ENCODE measurements at regions not wholly inside any gene's neighbourhood (a gene's known extent, or its start where the extent isn't known, plus 50 kb on each side); places are given as distances from the start of the nearest gene placed in this dataset.

DNA sequence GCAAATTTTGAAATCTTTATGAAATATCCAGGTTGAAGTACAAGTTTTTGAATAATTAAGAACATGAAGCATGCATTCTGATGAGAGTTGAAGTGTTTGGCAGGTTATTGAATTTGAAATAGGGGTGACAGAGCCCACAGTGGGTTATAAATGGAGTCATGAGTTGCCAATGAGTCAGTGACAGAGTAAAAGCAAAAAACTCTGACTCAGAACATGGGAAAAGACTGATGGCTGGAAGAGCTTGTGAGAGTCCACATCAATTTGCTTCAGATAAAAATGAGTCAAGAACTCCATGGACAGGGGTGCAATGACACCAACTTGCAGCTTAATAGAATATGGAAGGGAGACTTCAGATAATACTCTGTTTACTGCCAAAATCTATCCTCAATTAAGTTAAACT lies 105.3 kb downstream of the SLC6A15 start:
- H3F3A ChIP-seq (ENCODE audit: low read depth) = no peaks in the 10 kb centered on the region
- no peak overlapping the region for H3K27ac ChIP-seq
- no peak overlapping the region for H2AFZ ChIP-seq (replicated peaks)
- TF ChIP-seq EZH2phosphoT487 (IDR thresholded peaks at IDR 0.05) = no peak
- TF ChIP-seq EZH2 (IDR thresholded peaks at IDR 0.05) = no peak
- TF ChIP-seq, protein P1, sequence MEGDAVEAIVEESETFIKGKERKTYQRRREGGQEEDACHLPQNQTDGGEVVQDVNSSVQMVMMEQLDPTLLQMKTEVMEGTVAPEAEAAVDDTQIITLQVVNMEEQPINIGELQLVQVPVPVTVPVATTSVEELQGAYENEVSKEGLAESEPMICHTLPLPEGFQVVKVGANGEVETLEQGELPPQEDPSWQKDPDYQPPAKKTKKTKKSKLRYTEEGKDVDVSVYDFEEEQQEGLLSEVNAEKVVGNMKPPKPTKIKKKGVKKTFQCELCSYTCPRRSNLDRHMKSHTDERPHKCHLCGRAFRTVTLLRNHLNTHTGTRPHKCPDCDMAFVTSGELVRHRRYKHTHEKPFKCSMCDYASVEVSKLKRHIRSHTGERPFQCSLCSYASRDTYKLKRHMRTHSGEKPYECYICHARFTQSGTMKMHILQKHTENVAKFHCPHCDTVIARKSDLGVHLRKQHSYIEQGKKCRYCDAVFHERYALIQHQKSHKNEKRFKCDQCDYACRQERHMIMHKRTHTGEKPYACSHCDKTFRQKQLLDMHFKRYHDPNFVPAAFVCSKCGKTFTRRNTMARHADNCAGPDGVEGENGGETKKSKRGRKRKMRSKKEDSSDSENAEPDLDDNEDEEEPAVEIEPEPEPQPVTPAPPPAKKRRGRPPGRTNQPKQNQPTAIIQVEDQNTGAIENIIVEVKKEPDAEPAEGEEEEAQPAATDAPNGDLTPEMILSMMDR (IDR thresholded peaks at IDR 0.05) = no peak
- no peak overlapping the region for H3K4me2 ChIP-seq
- H3K9me3 Mint-ChIP-seq = no peaks in the 10 kb centered on the region
- peaks cover 10% of the 10 kb centered on the region for H3K4me1 ChIP-seq
- no peaks in the 10 kb centered on the region for H3K79me2 ChIP-seq (ENCODE audit: low read depth)
- H3K27me3 Mint-ChIP-seq (ENCODE audit: insufficient read depth, low read depth) = no peaks in the 10 kb centered on the region
- no peaks in the 10 kb centered on the region for H3K36me3 ChIP-seq
- H3K27me3 ChIP-seq = peaks cover 75% of the 10 kb centered on the region
- no peaks in the 10 kb centered on the region for H4K20me1 ChIP-seq (ENCODE audit: low read depth)
- no peaks in the 10 kb centered on the region for H3K36me3 Mint-ChIP-seq
- DNase-seq (ENCODE audit: low spot score) = no peak
- H3K9me3 ChIP-seq (ENCODE audit: low read depth) = no peaks in the 10 kb centered on the region
- no peak overlapping the region for H3K4me3 Mint-ChIP-seq
- H3K4me1 Mint-ChIP-seq = peaks cover 23% of the 10 kb centered on the region
- no peak overlapping the region for H3K9ac ChIP-seq
- no peak overlapping the region for H3K4me3 ChIP-seq
- H3K27ac Mint-ChIP-seq = no peak overlapping the region

DNA sequence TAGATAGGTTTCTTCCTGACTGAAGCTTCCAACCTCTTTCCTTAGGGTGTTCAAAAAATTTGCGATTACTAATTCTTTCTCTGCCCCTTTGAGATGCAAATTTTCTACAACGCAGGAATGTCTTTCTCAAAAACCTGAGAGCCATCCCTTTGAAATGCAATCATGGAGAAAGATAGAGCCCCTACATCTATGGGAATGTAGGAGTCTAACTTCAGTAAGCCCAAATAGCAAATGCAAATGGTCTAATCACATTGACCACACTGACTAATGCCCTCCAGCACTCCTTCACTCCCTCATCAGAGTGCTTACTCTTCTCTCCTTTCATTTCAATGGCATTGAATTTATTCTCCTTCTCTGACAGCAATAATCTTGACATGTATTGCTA lies 107.1 kb downstream of the SLC6A15 start:
- no peaks in the 10 kb centered on the region for H3K27me3 Mint-ChIP-seq (ENCODE audit: insufficient read depth, low read depth)
- peak; percentile 65 for DNase-seq (ENCODE audit: low spot score)
- peaks cover 74% of the 10 kb centered on the region for H3K27me3 ChIP-seq

DNA sequence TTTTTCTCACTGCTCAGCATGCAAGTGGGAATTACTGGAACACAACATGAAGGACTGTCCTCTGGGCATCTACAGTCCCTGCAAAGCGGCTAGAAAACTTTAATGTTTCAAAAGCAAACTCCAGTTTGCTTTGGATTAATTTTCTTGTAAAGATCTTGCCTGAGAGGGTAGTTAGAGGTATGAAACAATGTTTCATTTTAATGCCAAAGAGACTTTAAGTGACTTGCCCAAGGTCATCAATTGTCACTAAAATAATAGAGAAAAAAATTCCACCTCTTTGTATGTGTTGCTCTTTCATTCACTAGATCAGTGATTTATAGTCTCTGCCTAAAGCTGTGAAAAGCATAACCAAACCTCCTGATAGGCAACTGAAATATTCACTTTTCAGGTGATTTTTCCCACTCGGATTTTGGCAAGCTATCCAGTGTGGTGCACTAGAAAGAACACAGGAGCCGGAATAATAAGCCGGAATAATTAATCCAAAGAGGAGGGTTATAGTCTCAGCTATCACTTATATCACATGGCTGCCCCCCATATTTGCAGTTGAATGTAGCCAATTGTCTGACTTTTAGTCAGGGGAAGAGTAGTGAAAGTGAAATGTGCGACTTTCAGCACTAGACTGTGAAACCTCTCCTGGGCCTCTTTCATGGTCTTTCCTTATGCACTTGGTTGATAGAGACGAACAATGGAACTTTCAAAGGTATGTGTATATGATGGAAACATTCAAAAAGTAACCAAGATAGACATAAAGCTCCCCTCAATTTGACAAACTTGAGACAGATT lies 107.7 kb downstream of the SLC6A15 start:
- Mint-ChIP-seq H3K27me3 (ENCODE audit: insufficient read depth, low read depth) (no peaks in the 10 kb centered on the region), H3K9me3 (no peaks in the 10 kb centered on the region), H3K36me3 (no peaks in the 10 kb centered on the region), H3K4me3 (no peak overlapping the region), H3K4me1 (peaks cover 20% of the 10 kb centered on the region), H3K27ac (no peak overlapping the region)
- no peak overlapping the region for H3K4me3 ChIP-seq
- H3K9ac ChIP-seq = no peak overlapping the region
- no peak overlapping the region for H2AFZ ChIP-seq (replicated peaks)
- no peaks in the 10 kb centered on the region for H3F3A ChIP-seq (ENCODE audit: low read depth)
- DNase-seq (ENCODE audit: low spot score) = no peak
- H3K79me2 ChIP-seq (ENCODE audit: low read depth) = no peaks in the 10 kb centered on the region
- TF ChIP-seq EZH2phosphoT487 (IDR thresholded peaks at IDR 0.05) (no peak), EZH2 (IDR thresholded peaks at IDR 0.05) (no peak)
- TF ChIP-seq, protein P1 (IDR thresholded peaks at IDR 0.05) = no peak
- H4K20me1 ChIP-seq (ENCODE audit: low read depth) = no peaks in the 10 kb centered on the region
- peaks cover 70% of the 10 kb centered on the region for H3K27me3 ChIP-seq
- no peaks in the 10 kb centered on the region for H3K36me3 ChIP-seq
- no peak overlapping the region for H3K27ac ChIP-seq
- H3K4me2 ChIP-seq = peak overlapping the region; percentile 51
- no peaks in the 10 kb centered on the region for H3K9me3 ChIP-seq (ENCODE audit: low read depth)
- peaks cover 10% of the 10 kb centered on the region for H3K4me1 ChIP-seq

More for the DNA sequence above, 107.1 kb downstream of the SLC6A15 start:
- no peak for TF ChIP-seq EZH2phosphoT487 (IDR thresholded peaks at IDR 0.05)
- no peak for TF ChIP-seq EZH2 (IDR thresholded peaks at IDR 0.05)
- TF ChIP-seq, protein P1 (IDR thresholded peaks at IDR 0.05) = no peak
- Histone ChIP-seq H3K4me1 (peaks cover 10% of the 10 kb centered on the region), H3K9ac (no peak overlapping the region), H3K4me3 (no peak overlapping the region), H3K27ac (no peak overlapping the region), H3K36me3 (no peaks in the 10 kb centered on the region), H2AFZ (replicated peaks) (no peak overlapping the region), H3K9me3 (ENCODE audit: low read depth) (no peaks in the 10 kb centered on the region), H3F3A (ENCODE audit: low read depth) (no peaks in the 10 kb centered on the region), H4K20me1 (ENCODE audit: low read depth) (no peaks in the 10 kb centered on the region), H3K79me2 (ENCODE audit: low read depth) (no peaks in the 10 kb centered on the region), H3K4me2 (peak overlapping the region; percentile 51)
- Mint-ChIP-seq H3K27ac (peak overlapping the region; percentile 58), H3K4me3 (no peak overlapping the region), H3K9me3 (no peaks in the 10 kb centered on the region), H3K36me3 (no peaks in the 10 kb centered on the region), H3K4me1 (peaks cover 21% of the 10 kb centered on the region)

Measured in neural progenitor cell (in vitro differentiated cells).